CD8-positive, alpha-beta memory T cell (primary cell): ENCODE measurements at regions not wholly inside any gene's neighbourhood (a gene's known extent, or its start where the extent isn't known, plus 50 kb on each side); places are given as distances from the start of the nearest gene placed in this dataset.

Source experiments
- CTCF ChIA-PET: fragments of 350-600 bp; sonication (Branson Sonifier 250); formaldehyde crosslinking; loops from one replicate; lab custom pipeline; 2021; ENCODE audit warnings: antibody characterized with exemption; lab: Charles Lee
- POLR2A ChIA-PET: fragments of 350-600 bp; sonication (Branson Sonifier 250); formaldehyde crosslinking; loops from one replicate; lab custom pipeline; 2021; ENCODE audit warnings: antibody characterized with exemption; lab: Charles Lee
- DNase-seq, 5 donors: peaks; one replicate each; pipeline versions ENCODE4 v3.0.0 to v3.0.0-alpha.2; 2020 to 2022; ENCODE audit warnings: mixed read lengths in 1 of 5
- H3K27ac ChIP-seq: one replicate; pipeline ENCODE4 v1.7.0; 2013; ENCODE audit warnings: low read depth, mild to moderate bottlenecking, low read length, moderate library complexity
- H3K27me3 ChIP-seq: 2 replicates; pipeline ENCODE4 v1.7.0; 2013; ENCODE audit warnings: low read length, mild to moderate bottlenecking; ENCODE audit not compliant: insufficient read depth, poor library complexity, severe bottlenecking
- H3K36me3 ChIP-seq: 2 replicates; pipeline ENCODE4 v1.7.0; 2013; ENCODE audit warnings: mild to moderate bottlenecking, low read length, moderate library complexity; ENCODE audit not compliant: insufficient read depth
- H3K4me1 ChIP-seq: 2 replicates; pipeline ENCODE4 v1.7.0; 2013; ENCODE audit warnings: mild to moderate bottlenecking, low read length, moderate library complexity; ENCODE audit not compliant: insufficient read depth
- H3K4me3 ChIP-seq: 2 replicates; pipeline ENCODE4 v1.7.0; 2013; ENCODE audit warnings: mild to moderate bottlenecking, low read length
- H3K9me3 ChIP-seq: 2 replicates; pipeline ENCODE4 v1.7.0; 2013; ENCODE audit warnings: mild to moderate bottlenecking, low read length
- H3K27ac Mint-ChIP-seq, 8 donors: one replicate each; pipeline ENCODE4 v1.8.0; 2020 to 2021; ENCODE audit warnings: mixed read lengths in 8 of 8, mild to moderate bottlenecking in 6 of 8, inconsistent platforms in 3 of 8, moderate library complexity in 3 of 8
- H3K27me3 Mint-ChIP-seq, 2 donors: one replicate each; pipeline ENCODE4 v1.8.0; 2020 to 2021; ENCODE audit warnings: mixed read lengths in 2 of 2, mild to moderate bottlenecking in 1 of 2, moderate library complexity in 1 of 2
- H3K36me3 Mint-ChIP-seq, 3 donors: one replicate each; pipeline ENCODE4 v1.8.0; 2020 to 2021; ENCODE audit warnings: mixed read lengths in 3 of 3, inconsistent platforms in 1 of 3, mild to moderate bottlenecking in 1 of 3
- H3K4me1 Mint-ChIP-seq, 3 donors: one replicate each; pipeline ENCODE4 v1.8.0; 2020 to 2021; ENCODE audit warnings: mixed read lengths in 3 of 3, inconsistent platforms in 1 of 3, mild to moderate bottlenecking in 1 of 3
- H3K4me3 Mint-ChIP-seq, 7 donors: one replicate each; pipeline ENCODE4 v1.8.0; 2020 to 2021; ENCODE audit warnings: mixed read lengths in 7 of 7, mild to moderate bottlenecking in 6 of 7, moderate library complexity in 4 of 7, inconsistent platforms in 2 of 7
- H3K9me3 Mint-ChIP-seq, 5 donors: one replicate each; pipeline ENCODE4 v1.8.0; 2020 to 2022; ENCODE audit warnings: mixed read lengths in 5 of 5, mild to moderate bottlenecking in 3 of 5, moderate library complexity in 2 of 5, inconsistent platforms in 1 of 5

DNA sequence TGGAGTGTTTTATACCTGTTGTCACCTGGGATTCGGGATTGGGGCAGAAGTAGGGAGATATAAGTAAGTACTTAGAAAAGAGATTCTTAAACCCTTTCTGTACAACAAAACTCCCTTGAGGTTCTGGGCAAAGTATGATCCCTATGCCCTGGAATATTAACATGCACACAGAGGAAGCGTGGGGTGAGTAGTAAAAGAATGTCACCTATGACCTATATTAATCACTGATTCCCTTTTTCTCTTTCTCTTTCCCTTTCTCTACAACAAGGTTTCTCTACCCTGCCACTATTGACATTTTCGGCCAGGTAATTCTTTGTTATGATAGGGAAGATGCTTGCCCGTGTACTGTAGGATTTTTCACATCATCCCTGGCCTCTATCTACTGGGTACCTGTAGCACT lies 209.7 kb upstream of the PLET1 start:
- Histone ChIP-seq H3K9me3 (no peaks in the 10 kb centered on the region), H3K27ac (no peak overlapping the region), H3K4me1 (no peaks in the 10 kb centered on the region), H3K4me3 (no peak overlapping the region), H3K27me3 (no peaks in the 10 kb centered on the region), H3K36me3 (no peaks in the 10 kb centered on the region)
- Mint-ChIP-seq H3K9me3 (peaks cover 0 to 2% (median 0%) of the 10 kb centered on the region in 5 donors), H3K4me1 (no peaks in the 10 kb centered on the region), H3K27ac (no peak overlapping the region), H3K36me3 (no peaks in the 10 kb centered on the region), H3K4me3 (no peak overlapping the region), H3K27me3 (peaks cover 0 to 22% of the 10 kb centered on the region in 2 donors)
- ChIA-PET POLR2A (no interaction called here), CTCF (no interaction called here)
- DNase-seq = no peak

- Histone ChIP-seq H3K36me3 (no peaks in the 10 kb centered on the region), H3K27me3 (no peaks in the 10 kb centered on the region), H3K27ac (no peak overlapping the region), H3K9me3 (no peaks in the 10 kb centered on the region), H3K4me3 (no peak overlapping the region), H3K4me1 (no peaks in the 10 kb centered on the region)
- Mint-ChIP-seq H3K36me3 (peaks cover 0 to 2% (median 0%) of the 10 kb centered on the region in 3 donors), H3K27me3 (peaks cover 4 to 11% of the 10 kb centered on the region in 2 donors), H3K4me3 (no peak overlapping the region), H3K27ac (no peak overlapping the region), H3K9me3 (no peaks in the 10 kb centered on the region), H3K4me1 (no peaks in the 10 kb centered on the region)
- DNase-seq = no peak
- POLR2A ChIA-PET = no interaction called here
- CTCF ChIA-PET = no interaction called here
Observed at GRCh38 chr11:112471731-112472130, 211.1 kb upstream of the PLET1 start.

- Mint-ChIP-seq H3K4me3 (no peak overlapping the region), H3K4me1 (no peaks in the 10 kb centered on the region), H3K27me3 (peaks cover 0 to 9% of the 10 kb centered on the region in 2 donors), H3K27ac (no peak overlapping the region), H3K9me3 (peaks cover 0 to 2% (median 0%) of the 10 kb centered on the region in 5 donors), H3K36me3 (peaks cover 0 to 2% (median 0%) of the 10 kb centered on the region in 3 donors)
- no peak for DNase-seq
- no peaks in the 10 kb centered on the region for H3K9me3 ChIP-seq
- CTCF ChIA-PET = no interaction called here
- no peak overlapping the region for H3K27ac ChIP-seq
- no peaks in the 10 kb centered on the region for H3K36me3 ChIP-seq
- H3K27me3 ChIP-seq = no peaks in the 10 kb centered on the region
- POLR2A ChIA-PET = no interaction called here
- H3K4me1 ChIP-seq = no peaks in the 10 kb centered on the region
- no peak overlapping the region for H3K4me3 ChIP-seq
Observed at GRCh38 chr11:112477152-112477551, 216.5 kb upstream of the PLET1 start.

GRCh38 chr11:112477581-112478317 lies 217.1 kb upstream of the PLET1 start:
- H3K36me3 Mint-ChIP-seq = peaks cover 0 to 2% (median 0%) of the 10 kb centered on the region in 3 donors
- Histone ChIP-seq H3K36me3 (no peaks in the 10 kb centered on the region), H3K27me3 (no peaks in the 10 kb centered on the region), H3K4me1 (no peaks in the 10 kb centered on the region), H3K9me3 (no peaks in the 10 kb centered on the region), H3K4me3 (no peak overlapping the region), H3K27ac (no peak overlapping the region)
- no peak for DNase-seq
- H3K4me3 Mint-ChIP-seq = no peak overlapping the region
- H3K27me3 Mint-ChIP-seq = peaks cover 0 to 10% of the 10 kb centered on the region in 2 donors
- no peak overlapping the region for H3K27ac Mint-ChIP-seq
- no peaks in the 10 kb centered on the region for H3K4me1 Mint-ChIP-seq
- POLR2A ChIA-PET = no interaction called here
- peaks cover 0 to 2% (median 0%) of the 10 kb centered on the region in 5 donors for H3K9me3 Mint-ChIP-seq
- CTCF ChIA-PET = no interaction called here

DNA sequence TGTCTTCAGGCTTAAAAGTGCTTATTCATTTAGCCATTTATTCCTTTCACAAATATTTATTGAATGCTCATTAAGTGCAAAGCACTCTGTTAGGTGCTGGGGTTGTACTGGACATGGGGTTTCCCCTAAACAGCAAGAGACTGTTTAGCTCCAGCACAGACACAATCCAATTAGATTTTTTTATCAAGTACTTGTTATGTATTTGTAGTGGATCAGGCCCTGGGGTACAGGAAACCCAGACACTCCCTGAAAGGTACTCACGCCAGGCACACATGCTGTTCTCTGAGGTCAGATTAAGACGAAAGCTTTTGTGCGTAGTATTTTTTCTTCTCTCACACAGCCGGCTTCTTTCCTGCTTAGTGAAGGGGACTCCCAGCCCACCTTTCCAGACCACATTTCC lies 218.1 kb upstream of the PLET1 start:
- peaks cover 0 to 2% (median 0%) of the 10 kb centered on the region in 3 donors for H3K36me3 Mint-ChIP-seq
- H3K9me3 Mint-ChIP-seq = peaks cover 0 to 2% (median 0%) of the 10 kb centered on the region in 5 donors
- Histone ChIP-seq H3K9me3 (no peaks in the 10 kb centered on the region), H3K4me3 (no peak overlapping the region), H3K36me3 (no peaks in the 10 kb centered on the region), H3K4me1 (no peaks in the 10 kb centered on the region), H3K27ac (no peak overlapping the region), H3K27me3 (no peaks in the 10 kb centered on the region)
- no peak overlapping the region for H3K4me3 Mint-ChIP-seq
- ChIA-PET CTCF (no interaction called here), POLR2A (no interaction called here)
- no peak for DNase-seq
- H3K27me3 Mint-ChIP-seq = peaks cover 0 to 14% of the 10 kb centered on the region in 2 donors
- H3K4me1 Mint-ChIP-seq = no peaks in the 10 kb centered on the region
- no peak overlapping the region for H3K27ac Mint-ChIP-seq

DNA sequence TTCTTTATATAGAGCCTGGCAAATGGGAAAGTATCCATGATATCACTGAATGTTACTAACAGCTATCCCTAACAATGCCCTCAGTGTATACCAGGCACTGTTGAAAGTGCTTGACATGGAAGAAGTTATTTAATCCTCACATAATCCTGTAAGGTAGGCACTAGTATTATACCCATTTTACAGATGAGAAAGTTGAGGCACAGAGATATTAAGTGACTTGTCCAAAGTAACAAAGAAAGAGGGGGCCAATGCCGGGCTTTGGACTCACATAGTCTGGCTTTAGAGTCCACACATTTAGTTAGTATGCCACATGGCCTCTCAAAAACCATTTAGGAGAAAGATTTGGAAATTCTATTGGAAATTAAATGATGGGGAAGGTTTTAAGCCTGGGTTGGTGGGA lies 220.8 kb upstream of the PLET1 start:
- Histone ChIP-seq H3K9me3 (no peaks in the 10 kb centered on the region), H3K36me3 (no peaks in the 10 kb centered on the region), H3K27ac (no peak overlapping the region), H3K27me3 (no peaks in the 10 kb centered on the region), H3K4me1 (no peaks in the 10 kb centered on the region), H3K4me3 (no peak overlapping the region)
- no peak for DNase-seq
- ChIA-PET CTCF (no interaction called here), POLR2A (no interaction called here)
- Mint-ChIP-seq H3K27me3 (peaks cover 0 to 10% of the 10 kb centered on the region in 2 donors), H3K36me3 (no peaks in the 10 kb centered on the region), H3K4me3 (no peak overlapping the region), H3K4me1 (no peaks in the 10 kb centered on the region), H3K27ac (peak overlapping the region in 1 of 8 donors; percentile 37), H3K9me3 (peaks cover 0 to 2% (median 0%) of the 10 kb centered on the region in 5 donors)

GRCh38 chr11:112481893-112482292 lies 221.2 kb upstream of the PLET1 start:
- peaks cover 0 to 10% of the 10 kb centered on the region in 2 donors for H3K27me3 Mint-ChIP-seq
- Histone ChIP-seq H3K4me1 (no peaks in the 10 kb centered on the region), H3K27me3 (no peaks in the 10 kb centered on the region), H3K9me3 (no peaks in the 10 kb centered on the region), H3K27ac (no peak overlapping the region), H3K36me3 (no peaks in the 10 kb centered on the region), H3K4me3 (no peak overlapping the region)
- H3K9me3 Mint-ChIP-seq = peaks cover 0 to 2% (median 0%) of the 10 kb centered on the region in 5 donors
- ChIA-PET POLR2A (no interaction called here), CTCF (no interaction called here)
- H3K4me3 Mint-ChIP-seq = no peak overlapping the region
- H3K36me3 Mint-ChIP-seq = no peaks in the 10 kb centered on the region
- H3K4me1 Mint-ChIP-seq = no peaks in the 10 kb centered on the region
- peak overlapping the region in 1 of 8 donors; percentile 37 for H3K27ac Mint-ChIP-seq
- no peak for DNase-seq

GRCh38 chr11:112485280-112485679 lies 224.6 kb upstream of the PLET1 start:
- Mint-ChIP-seq H3K9me3 (no peaks in the 10 kb centered on the region), H3K27ac (no peak overlapping the region), H3K36me3 (no peaks in the 10 kb centered on the region), H3K4me1 (no peaks in the 10 kb centered on the region), H3K27me3 (peaks cover 14 to 20% of the 10 kb centered on the region in 2 donors), H3K4me3 (no peak overlapping the region)
- Histone ChIP-seq H3K36me3 (no peaks in the 10 kb centered on the region), H3K4me3 (no peak overlapping the region), H3K9me3 (no peaks in the 10 kb centered on the region), H3K27ac (no peak overlapping the region), H3K4me1 (no peaks in the 10 kb centered on the region), H3K27me3 (no peaks in the 10 kb centered on the region)
- POLR2A ChIA-PET = no interaction called here
- no peak for DNase-seq
- CTCF ChIA-PET = no interaction called here
